ENCODE measurements at regions not wholly inside any gene's neighbourhood (a gene's known extent, or its start where the extent isn't known, plus 50 kb on each side); places are given as distances from the start of the nearest gene placed in this dataset.

DNA sequence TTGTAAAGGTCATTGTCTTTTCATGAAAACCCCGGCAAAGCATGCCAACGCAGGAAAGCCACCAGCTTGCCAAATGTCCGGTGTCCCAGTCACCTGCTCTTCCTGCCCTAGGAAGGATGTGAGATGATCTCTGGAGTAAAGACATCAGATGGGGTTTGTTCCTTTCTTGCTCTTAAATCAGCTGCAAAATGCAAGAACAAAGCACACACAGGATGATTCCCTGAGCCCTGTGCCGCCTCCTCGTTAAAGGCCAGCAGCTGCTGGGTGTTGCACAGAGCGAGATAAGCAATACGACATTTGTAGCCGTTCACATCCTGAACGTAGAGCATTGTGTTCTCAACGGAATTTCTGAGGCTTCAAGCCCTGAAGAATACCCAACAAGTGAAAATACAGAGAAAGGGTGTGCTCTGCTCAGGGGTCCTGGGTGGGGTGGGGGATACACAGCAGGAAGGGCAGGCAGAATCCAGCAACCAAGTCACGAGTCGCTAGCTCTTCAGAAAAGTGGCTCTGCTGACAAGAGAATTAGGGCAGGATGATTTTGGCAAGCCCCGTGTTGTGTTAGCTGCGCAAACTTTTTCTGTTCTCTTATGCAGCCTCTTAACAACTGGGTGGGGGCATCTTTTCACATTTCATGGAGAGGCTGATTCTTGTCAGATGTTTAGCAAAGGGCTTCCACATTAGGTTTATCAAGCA lies 229.2 kb upstream of the MAP3K1 start:
- DNase-seq: no peak

DNA sequence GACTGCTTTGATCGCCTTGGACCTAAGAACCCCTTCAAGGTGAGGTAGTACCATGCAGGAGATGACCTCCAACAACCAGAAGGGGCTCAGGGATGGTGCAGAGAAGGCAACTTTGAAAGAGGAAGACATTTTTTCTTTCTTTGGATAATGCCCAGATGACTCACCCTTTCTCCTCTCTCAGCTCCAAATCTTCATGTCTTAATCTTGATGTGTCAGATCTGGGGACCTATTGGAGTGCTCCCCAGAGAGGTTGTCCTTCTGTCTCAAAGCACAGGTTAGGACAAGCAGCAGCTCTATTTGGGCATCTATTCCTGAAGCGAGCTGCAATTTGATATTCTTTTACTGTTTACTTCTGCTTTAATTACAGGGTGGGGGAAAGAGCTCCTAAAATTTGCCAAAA lies 229.9 kb upstream of the MAP3K1 start:
- DNase-seq: no peak

DNA sequence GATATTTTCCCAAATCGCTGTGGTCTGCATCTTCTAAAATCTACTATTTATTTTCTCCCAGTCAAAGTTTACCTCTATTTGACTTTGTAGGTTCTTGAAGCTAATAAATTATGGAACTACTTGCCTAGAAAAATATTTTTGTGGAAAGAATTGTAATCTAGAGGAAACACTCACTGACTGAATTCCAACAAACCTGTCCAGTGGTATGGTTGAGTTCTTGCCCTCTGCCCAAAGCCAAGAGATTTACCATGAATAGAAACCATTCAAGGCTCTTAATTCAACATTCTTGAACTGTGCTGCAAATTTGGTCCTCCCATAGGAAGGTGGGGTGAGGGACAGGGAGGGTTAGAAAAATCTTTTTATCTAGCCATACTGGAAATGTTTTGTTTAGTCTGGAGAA lies 233.9 kb upstream of the MAP3K1 start:
- no peak for DNase-seq

DNA sequence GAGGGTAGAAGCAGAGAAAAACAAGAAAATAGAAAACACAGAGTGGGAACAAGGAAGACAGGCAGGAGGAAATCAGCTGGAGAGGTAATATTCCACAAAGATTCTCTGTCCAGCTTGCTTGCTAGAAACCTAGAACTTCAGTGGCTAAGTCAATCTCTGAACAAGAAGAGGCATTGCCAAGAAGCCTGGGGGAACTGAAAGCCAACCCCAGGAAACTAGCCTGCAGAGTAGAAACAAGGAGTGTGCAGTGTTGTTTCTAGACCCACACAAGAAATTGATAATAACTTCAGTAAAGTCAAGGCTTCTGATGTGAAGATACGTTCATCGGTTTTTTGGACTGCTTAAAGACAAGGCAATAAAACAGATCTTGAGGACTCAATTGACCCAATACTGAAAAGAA lies 234.5 kb upstream of the MAP3K1 start:
- no peak for DNase-seq

DNA sequence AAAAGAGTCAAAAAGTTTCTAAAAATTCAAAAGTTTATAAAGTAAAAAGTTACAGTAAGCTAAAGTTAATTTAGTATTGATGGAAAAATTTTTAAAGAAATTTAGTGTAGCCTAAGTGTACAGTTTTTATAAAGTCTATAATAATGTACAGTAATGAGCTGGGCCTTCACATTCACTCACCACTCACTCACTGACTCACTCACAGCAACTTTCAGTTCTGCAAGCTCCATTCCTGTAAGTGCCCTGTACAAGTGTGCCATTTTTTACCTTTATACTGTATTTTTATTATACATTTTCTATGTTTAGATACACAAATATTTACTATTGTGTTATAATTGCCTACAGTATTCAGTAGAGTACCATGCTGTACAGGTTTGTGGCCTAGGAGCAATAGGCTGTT lies 239.5 kb upstream of the MAP3K1 start:
- peak; percentile 6 for DNase-seq

DNA sequence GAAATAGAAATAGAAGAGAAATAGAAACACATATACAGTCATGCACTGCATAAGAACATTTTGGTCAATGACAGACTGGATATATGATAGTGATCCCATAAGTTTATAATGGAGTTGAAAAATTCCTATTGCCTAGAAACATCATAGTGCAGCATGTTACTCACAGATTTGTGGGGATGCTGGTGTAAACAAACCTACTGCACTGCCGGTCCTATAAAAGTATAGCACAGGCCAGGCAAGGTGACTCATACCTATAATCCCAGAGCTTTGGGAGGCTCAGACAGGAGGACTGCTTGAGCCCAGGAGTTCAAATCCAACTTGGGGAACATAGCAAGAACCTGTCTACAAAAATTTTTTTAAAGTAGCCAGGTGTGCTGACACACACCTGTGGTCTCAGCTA lies 240.6 kb upstream of the MAP3K1 start:
- DNase-seq: no peak

DNA sequence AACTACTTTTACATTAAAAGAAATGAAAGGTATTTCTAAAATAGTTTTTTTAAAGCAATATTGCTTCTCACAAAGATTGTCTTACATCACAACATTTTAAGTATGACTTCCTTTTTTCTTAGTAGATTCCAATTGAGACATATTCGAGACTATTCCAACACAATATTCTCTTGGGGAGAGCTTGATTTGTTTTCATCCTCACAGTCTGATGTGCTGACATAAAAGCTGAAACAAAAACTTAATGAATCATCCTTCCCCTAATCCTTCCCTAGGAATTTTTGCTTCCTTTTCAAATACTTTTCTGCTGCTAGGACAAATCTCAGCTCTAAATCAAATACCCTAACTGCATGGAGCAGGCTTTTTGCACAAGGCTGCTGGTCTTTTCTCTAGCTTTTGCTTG lies 245.8 kb upstream of the MAP3K1 start:
- DNase-seq: no peak

DNA sequence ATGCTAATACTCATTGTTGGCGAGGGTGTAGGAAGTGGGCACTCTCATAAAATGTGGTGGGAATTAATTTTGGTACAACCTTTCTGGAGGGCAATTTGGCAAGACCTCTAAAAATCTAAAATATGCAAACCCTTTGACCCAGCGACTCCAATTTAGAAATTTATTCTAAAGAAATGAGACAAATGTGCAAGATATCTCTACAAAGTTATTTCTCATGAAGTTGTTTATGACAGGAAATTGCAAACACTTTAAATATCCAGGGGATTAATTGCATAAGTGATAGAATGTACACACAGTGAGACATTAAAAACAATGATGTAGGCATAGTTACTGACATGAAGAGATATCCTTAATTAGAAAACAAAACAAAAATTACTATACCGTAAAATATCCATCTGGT lies 246.3 kb upstream of the MAP3K1 start:
- no peak for DNase-seq

DNA sequence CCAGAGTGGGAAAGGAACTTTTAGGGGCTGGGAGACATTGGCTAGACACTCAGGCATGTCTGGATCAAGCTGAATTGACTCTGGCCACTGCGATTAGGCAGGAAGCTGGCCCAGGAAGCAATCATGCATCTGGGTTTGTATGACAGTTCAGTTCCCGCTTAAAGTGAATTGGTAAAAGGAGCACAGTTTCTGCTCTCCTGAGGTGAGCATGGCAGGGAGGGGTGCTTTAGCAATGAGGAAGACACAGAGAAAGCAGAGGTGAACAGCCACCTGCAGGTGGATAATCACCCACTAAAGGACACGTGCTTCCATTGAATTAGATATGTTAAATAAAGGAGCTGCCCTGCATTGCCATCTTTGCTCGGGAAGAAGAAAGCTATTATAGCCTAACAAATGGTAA lies 248.1 kb upstream of the MAP3K1 start:
- DNase-seq: no peak

DNA sequence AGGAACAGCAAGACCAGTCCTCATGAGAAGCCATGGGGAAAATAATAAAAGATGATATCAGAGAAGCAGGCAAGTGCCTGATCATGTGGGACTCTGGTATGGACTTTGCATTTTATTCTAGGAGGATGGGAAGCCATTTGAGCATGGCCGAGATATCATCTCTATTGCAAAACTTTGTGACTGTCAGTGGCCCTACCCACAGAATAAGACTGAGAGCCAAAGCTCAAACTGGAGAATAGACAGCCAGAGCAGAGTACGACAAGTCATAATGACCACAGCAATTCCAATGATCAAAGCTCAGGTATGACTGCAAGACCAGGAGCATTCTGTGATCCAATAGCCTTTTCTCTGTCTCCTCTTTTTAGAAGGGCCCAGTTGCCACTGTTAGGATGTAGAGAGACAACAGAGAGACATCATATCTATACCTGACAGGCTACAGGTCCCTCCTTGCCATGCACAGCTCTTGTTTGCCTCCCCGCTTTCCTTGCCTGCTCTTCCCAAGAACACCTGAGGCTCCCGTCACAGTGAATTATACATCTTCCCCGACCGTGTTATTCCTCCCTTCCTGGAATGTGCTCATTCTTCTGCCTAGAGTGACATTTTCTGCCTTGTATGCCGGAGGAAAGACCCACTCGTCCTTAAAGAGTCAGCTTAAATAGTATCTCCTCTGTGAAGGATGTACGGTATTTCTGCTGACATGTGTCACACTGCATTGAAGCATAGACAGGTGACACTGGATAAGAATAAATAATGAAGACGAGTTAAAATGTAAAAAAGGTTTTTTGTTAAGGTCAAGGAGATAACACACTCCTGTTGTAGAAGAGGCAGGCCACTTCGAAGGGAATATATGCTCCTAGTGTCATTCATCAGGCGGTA lies 248.7 kb upstream of the MAP3K1 start:
- DNase-seq: no peak

DNA sequence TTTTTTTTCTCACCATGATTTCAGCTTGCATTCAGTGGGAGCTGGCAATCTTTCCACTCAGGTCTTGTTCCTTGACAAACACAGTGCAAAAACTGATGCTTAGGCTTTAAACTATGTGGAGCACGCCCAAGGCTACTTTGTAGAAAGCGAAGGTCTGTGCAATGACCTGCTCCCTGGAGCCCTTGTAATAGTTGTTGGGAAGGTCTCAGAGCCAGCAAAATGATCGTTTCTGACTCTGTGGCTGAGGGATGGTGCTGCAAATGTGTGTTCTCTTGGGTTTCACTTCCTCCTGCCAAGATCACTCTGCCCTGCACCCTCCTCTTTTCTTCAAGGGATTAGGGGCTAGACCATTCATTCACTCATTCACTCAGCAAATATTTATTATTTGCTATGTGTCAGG lies 249.7 kb upstream of the MAP3K1 start:
- DNase-seq: no peak

DNA sequence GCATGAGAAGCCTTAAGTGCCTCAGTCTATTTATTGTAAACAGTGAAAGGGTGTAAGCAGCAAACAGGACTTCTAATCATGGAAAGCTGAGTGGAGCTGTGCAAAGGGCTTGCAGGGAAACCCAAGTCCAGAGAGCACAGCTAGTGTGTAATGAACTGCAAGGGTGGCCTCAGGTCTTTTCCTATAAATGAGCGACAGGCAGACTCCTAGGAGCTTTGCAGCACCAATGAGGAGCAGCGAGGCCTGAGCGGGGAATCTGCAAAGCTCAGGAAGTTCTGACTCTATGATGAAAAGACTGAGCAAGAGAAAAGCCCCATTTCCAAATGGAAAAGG lies 250.1 kb upstream of the MAP3K1 start:
- no peak for DNase-seq

DNA sequence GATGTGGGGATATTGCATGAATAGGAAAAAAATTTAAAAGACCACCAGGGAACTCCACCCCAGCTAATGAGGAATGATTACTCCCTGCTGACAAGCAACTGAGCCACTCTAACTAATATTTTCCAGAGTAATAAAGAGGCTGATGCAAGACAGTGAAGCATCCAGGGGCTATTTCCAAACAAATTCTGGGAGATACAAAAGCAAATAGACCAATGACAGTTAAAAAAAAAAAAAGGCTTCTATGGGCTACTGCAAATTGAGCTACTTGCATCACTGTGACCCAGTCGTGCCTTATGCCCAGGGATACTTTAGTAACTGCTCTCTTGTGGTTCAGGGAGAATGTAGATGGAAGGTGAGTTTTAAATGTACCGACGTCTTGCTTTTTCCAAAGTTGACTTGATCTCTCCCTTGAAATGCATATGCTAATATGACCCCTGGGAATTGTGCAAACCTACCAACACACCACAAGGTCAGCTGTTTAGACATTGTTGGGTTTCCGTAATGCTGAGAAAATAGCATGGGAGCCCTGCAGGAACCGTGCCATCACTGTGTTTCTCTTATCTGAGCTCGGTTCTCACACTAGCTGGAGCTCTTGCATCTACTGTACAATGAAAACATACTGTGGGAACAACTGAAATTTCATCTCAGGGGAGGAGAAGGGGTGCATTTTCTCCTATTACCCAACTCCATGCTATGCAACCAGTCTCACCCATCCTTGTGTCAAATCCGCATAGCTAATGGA lies 250.6 kb upstream of the MAP3K1 start:
- DNase-seq: no peak

DNA sequence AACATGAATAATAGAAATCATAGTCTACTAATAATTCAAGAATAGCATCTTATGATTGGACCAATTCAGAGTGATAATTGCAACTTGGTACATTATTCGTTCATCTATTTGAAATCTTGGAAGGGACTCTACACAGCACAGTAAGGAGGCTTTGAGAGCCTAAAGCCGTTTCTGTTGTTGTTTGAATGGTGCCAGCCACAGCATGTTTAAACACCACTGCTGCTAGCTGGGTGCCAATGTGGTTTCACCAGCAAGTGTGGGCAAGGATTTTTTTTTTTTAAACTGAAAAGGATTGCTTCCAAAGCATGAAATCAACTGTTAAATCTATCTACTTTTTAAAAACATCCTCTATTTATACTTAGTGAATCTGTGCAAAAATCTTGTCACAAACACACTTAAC lies 253.9 kb upstream of the MAP3K1 start:
- DNase-seq: no peak

DNA sequence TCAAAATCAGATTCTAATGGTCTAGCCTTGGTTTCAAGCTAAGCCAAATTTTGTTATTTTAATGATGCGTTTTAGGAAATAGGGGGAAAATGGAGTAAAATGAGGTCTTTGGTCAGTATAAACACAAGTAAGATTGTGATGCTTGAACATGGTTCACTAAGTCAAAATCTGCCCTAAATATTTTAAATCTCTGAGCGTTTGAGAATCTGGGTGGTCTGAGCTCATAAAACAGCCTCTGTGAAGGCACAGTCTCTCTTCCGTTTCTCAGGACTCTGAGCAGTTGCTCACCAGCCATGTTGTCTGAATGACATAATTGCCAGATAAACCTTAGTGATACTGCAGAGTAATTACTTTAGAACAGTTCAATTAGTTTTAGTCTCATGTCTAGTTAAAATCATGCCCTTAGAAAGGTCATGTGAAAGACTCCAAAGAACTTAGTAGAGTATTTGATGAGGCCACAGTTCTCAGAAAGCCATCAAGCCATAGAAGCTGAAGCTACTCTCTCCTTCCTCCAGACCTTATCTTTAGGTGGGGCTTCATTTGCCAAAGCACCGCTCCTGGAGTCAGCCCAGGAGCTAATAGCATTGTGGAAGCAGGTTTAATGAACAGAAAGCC lies 257.1 kb upstream of the MAP3K1 start:
- no peak for DNase-seq

DNA sequence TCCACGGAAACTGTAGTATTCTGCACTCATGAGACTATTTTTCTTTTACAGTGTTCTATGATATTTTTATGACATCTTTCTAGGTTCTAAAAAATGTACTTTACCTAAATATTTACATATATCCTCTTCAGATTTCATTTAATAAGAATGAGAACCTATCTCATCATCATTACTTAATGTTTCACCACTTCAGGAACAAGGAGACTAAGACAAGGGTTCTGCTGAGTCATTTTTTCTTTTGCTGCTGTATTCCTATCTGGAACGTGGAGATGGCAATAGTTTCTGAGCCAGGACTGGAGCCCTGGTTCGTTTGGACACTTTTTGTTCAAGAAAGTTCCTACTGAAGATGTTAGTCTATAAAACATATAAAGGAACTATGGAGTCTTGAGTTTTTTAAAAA lies 258.2 kb upstream of the MAP3K1 start:
- no peak for DNase-seq

DNA sequence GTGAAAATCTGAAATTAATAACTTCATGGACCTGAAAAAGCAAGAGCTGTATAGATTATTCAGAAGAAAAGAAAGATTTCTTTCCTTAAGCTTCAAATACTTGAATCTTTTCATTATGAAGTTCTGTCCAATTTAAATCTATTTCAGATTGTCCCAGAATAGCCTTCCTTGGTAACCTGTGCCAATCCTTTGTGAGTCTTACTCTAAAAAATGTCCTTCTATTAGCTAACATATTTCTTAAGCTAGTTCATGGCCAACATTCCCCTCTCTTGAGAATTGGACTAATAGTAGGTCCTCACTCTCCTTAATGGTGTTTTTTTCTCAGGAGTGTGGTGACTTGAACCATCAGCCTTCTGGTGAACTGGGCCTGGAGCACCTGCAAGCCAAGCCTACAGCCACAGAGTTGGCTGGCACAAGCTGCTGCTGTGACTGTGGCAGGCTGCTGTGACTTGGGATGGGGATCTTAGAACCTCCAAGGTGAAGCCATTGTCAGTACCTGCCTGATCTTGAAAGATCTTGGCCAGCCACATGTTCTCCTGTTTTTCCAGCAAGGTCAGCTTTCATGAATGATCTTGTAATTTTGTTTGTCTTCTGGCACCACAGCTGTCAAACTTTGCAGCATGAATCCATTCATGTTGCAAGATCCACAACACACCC lies 262.6 kb upstream of the MAP3K1 start:
- DNase-seq: no peak

DNA sequence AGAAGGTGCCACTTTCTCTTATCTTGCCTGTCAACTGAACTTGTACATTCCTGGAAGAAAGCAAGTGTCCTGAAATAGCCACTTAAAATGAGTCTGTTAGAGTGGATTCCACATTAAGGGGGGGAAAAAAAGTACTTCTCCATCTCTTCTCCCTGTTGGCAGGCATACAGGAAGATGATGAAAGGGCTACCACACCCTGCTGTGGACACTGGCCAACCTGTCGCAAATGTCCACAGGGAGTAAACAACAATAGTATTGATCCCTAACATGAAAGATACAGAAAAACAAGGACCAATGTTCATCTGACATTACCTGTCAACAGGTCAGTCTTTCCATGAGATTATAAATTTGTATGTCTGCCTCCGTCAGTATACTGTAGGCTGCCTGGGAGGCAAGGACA lies 265.1 kb upstream of the MAP3K1 start:
- no peak for DNase-seq

DNA sequence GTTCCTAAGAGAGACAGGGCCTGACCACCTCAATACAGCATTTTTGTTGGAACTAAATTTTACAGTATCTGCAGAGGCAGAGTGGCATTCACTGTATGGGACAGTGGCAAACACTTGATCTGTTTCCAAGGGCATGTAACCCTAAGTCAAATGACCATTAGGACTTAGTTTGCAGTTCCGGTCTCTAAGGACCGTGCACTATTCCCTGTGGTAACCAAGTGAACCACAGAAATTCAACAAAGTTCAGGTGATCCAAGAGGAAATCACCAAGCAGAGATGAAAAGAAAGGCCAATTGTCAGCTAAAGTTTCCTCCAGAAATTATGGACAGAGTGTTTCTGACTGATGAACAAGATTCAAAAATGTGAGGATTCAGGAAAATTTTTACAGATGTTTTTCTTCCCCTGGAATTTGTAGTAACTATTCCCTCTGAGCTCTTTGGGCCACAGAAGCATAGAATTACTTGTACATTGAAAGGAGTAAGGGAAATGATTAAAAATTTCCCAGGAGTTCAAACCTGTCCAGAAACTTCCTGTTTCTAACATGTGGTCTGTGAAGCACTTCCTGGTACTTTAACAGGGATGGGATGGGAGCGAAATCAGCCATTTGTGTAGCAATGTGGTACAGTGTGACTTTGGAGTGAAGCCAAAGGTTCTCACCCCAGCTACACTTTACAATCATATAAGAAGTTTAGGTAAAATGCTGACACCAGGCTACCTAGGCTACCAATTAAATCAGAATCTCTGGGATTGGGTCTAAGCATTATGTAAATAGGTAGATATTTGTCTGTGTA lies 266.1 kb upstream of the MAP3K1 start:
- DNase-seq: no peak

DNA sequence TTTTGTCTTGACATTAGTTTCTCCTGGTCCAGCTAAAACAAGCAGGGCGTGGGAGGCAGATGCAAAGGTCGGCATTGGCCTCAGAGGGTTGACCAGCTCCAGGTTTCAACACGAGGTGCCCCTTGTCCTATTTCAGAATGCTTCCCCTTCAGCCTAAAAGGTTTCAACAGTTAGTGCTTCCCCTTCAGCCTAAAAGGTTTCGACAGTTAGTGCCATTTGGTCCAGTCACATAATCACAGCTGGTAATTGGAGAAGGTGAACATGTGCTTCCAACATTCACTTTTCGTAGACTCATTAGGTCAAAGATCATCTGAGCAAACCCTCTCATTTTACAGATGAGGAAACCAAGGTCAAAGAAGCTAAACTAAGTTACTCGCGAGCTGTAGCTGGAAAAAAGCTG lies 270.3 kb upstream of the MAP3K1 start:
- no peak for DNase-seq

DNA sequence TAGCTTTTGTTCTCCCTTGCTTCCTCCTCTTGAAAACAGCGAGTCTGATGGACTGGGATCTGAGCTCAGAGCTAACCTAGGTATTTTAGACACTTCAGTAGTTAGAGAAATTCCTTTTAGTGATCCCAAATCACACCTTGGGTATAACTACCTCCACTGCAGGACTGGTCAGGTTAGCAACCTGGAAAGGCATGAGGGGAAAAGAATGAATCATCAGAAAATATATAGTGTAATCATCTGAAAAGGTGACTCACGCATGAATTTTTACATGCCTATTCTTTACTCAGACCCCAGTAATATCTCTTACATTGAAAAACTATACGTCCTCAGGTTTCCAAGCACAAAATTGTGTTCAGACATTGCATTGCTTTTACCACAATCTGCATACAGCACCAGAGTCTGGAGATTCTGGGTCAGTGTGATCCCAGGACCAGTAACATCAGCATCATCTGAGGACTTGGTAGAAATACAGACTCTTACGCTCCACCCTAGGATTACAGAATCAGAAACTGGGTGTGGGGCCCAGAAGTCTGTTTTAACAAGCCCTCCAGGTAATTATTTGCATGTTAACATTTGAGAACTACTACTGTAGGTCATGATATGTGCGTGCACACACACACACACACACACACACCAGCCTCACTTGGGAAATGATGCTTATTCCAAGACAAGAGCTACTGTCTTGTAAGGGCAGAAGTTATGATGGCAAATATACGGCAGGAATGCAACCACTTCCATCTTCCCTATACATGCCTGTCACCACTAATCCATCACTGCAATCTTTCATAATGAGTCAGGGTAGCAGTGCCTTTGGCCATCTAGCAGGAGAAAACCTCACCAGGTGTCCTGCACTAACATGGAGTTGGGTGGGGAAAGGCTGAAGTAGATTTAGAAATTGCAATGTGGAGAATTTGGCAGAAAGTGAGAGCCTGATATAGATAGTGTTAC lies 271.6 kb upstream of the MAP3K1 start:
- DNase-seq: no peak
